Tibial nerve (tissue), 4 donors: ENCODE measurements at regions not wholly inside any gene's neighbourhood (a gene's known extent, or its start where the extent isn't known, plus 50 kb on each side); places are given as distances from the start of the nearest gene placed in this dataset.

Source experiments
- EP300 ChIP-seq, 2 donors: sonication (generic); formaldehyde crosslinking; IDR thresholded peaks; one replicate each; pipeline ENCODE4 v1.6.1; 2017; ENCODE audit warnings: antibody characterized with exemption in 2 of 2, mild to moderate bottlenecking in 1 of 2
- TF ChIP-seq, protein P1 (sequence below), 5 experiments: fragments of 200-600 bp in 3 of 5; fragments of 450-650 bp in 2 of 5; sonication (generic) in 3 of 5; IDR thresholded peaks; one replicate each; pipeline ENCODE4 v1.5.1; 2016 to 2019; ENCODE audit warnings: antibody characterized with exemption in 5 of 5, mild to moderate bottlenecking in 3 of 5, moderate library complexity in 2 of 5

GRCh38 chr9:73549991-73550390, 398.3 kb downstream of the ANXA1 start:
- TF ChIP-seq, protein P1, sequence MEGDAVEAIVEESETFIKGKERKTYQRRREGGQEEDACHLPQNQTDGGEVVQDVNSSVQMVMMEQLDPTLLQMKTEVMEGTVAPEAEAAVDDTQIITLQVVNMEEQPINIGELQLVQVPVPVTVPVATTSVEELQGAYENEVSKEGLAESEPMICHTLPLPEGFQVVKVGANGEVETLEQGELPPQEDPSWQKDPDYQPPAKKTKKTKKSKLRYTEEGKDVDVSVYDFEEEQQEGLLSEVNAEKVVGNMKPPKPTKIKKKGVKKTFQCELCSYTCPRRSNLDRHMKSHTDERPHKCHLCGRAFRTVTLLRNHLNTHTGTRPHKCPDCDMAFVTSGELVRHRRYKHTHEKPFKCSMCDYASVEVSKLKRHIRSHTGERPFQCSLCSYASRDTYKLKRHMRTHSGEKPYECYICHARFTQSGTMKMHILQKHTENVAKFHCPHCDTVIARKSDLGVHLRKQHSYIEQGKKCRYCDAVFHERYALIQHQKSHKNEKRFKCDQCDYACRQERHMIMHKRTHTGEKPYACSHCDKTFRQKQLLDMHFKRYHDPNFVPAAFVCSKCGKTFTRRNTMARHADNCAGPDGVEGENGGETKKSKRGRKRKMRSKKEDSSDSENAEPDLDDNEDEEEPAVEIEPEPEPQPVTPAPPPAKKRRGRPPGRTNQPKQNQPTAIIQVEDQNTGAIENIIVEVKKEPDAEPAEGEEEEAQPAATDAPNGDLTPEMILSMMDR (IDR thresholded peaks at IDR 0.05) = no peak
- TF ChIP-seq EP300 (IDR thresholded peaks at IDR 0.05) = no peak
